ENCODE measurements at regions not wholly inside any gene's neighbourhood (a gene's known extent, or its start where the extent isn't known, plus 50 kb on each side); places are given as distances from the start of the nearest gene placed in this dataset.

GRCh38 chr6:156650896-156651390 lies 126.2 kb upstream of the ARID1B start:
- Histone ChIP-seq H3K36me3 (ENCODE audit: control insufficient read depth, insufficient read depth, low read length) (no peaks in the 10 kb centered on the region), H3K27me3 (ENCODE audit: control insufficient read depth, insufficient read depth, low read length) (no peaks in the 10 kb centered on the region), H3K4me1 (ENCODE audit: control insufficient read depth, insufficient read depth, low read length) (peaks cover 1% of the 10 kb centered on the region; the same call in 1 of the 2 replicates), H3K4me3 (ENCODE audit: low read length) (no peak overlapping the region), H3K27ac (ENCODE audit: low read length) (no peak overlapping the region), H3K9me3 (ENCODE audit: control insufficient read depth, insufficient read depth, low read length) (no peaks in the 10 kb centered on the region)
- no CpG with 5 or more reads among the region's 4 CpGs for WGBS (ENCODE audit: insufficient coverage, insufficient read length)
- DNase-seq (ENCODE audit: low read depth, low spot score), result no peak

- Histone ChIP-seq H3K36me3 (ENCODE audit: control insufficient read depth, insufficient read depth, low read length) (no peaks in the 10 kb centered on the region), H3K9me3 (ENCODE audit: control insufficient read depth, insufficient read depth, low read length) (no peaks in the 10 kb centered on the region), H3K27ac (ENCODE audit: low read length) (no peak overlapping the region), H3K27me3 (ENCODE audit: control insufficient read depth, insufficient read depth, low read length) (no peaks in the 10 kb centered on the region), H3K4me1 (ENCODE audit: control insufficient read depth, insufficient read depth, low read length) (no peaks in the 10 kb centered on the region), H3K4me3 (ENCODE audit: low read length) (no peak overlapping the region)
- DNase-seq (ENCODE audit: low read depth, low spot score), result no peak
- WGBS (ENCODE audit: insufficient coverage, insufficient read length), result no CpG with 5 or more reads among the region's 6 CpGs
Measured at GRCh38 chr6:156648616-156649015, 128.6 kb upstream of the ARID1B start.

DNA sequence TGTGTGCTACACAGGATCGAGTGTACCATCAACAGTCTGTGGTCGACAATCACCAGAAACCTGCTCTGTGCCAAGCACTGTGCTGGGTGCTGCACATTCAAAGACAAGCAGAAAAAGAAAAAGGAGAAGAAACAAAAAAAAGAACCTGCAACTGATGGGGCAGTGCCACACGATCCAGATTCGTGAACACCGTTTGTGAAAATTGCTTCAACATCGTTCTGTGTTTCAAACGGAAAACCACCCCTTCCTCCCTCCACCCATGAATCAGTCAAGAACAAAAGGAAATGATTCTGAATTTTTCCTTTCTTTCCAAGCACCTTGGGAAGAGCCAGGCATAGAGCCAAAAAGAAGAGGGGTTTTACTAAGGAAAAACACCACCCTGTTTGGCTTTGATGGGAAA lies 129.2 kb upstream of the ARID1B start:
- Histone ChIP-seq H3K4me3 (ENCODE audit: low read length) (no peak overlapping the region), H3K27ac (ENCODE audit: low read length) (no peak overlapping the region), H3K9me3 (ENCODE audit: control insufficient read depth, insufficient read depth, low read length) (no peaks in the 10 kb centered on the region), H3K27me3 (ENCODE audit: control insufficient read depth, insufficient read depth, low read length) (no peaks in the 10 kb centered on the region), H3K36me3 (ENCODE audit: control insufficient read depth, insufficient read depth, low read length) (no peaks in the 10 kb centered on the region), H3K4me1 (ENCODE audit: control insufficient read depth, insufficient read depth, low read length) (no peaks in the 10 kb centered on the region)
- WGBS (ENCODE audit: insufficient coverage, insufficient read length), result no CpG with 5 or more reads among the region's 7 CpGs
- no peak for DNase-seq (ENCODE audit: low read depth, low spot score)

- H3K4me1 ChIP-seq (ENCODE audit: control insufficient read depth, insufficient read depth, low read length), result no peaks in the 10 kb centered on the region
- no CpG with 5 or more reads among the region's 9 CpGs for WGBS (ENCODE audit: insufficient coverage, insufficient read length)
- DNase-seq (ENCODE audit: low read depth, low spot score), result no peak
- H3K27me3 ChIP-seq (ENCODE audit: control insufficient read depth, insufficient read depth, low read length), result no peaks in the 10 kb centered on the region
- H3K9me3 ChIP-seq (ENCODE audit: control insufficient read depth, insufficient read depth, low read length), result no peaks in the 10 kb centered on the region
- H3K36me3 ChIP-seq (ENCODE audit: control insufficient read depth, insufficient read depth, low read length), result no peaks in the 10 kb centered on the region
- no peak overlapping the region for H3K27ac ChIP-seq (ENCODE audit: low read length)
- H3K4me3 ChIP-seq (ENCODE audit: low read length), result no peak overlapping the region
Measured at GRCh38 chr6:156647140-156647784, 129.9 kb upstream of the ARID1B start.

- DNase-seq (ENCODE audit: low read depth, low spot score), result no peak
- WGBS (ENCODE audit: insufficient coverage, insufficient read length), result no CpG with 5 or more reads among the region's 6 CpGs
- Histone ChIP-seq H3K27ac (ENCODE audit: low read length) (no peak overlapping the region), H3K36me3 (ENCODE audit: control insufficient read depth, insufficient read depth, low read length) (no peaks in the 10 kb centered on the region), H3K27me3 (ENCODE audit: control insufficient read depth, insufficient read depth, low read length) (no peaks in the 10 kb centered on the region), H3K4me1 (ENCODE audit: control insufficient read depth, insufficient read depth, low read length) (no peaks in the 10 kb centered on the region), H3K9me3 (ENCODE audit: control insufficient read depth, insufficient read depth, low read length) (no peaks in the 10 kb centered on the region), H3K4me3 (ENCODE audit: low read length) (no peak overlapping the region)
Measured at GRCh38 chr6:156646496-156646895, 130.7 kb upstream of the ARID1B start.

DNA sequence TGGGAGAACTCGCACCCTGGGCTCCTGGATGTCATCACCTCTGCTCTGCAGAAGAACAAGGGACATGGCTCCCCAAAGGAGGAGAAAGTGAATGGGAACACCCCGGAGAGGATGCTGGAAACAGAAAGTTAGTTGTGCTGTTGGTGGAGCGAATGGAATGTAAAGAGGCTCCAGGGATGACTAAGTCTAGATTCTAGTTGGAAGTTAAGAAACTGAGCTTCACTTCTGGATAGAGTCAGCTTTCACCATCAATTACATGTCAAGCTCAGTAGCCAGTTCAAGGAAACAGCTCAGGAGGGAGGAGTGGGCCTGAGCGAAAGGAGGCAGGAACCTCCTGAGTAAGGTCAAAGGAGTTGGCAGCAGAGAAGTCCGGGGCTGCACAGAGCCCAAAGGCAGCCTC lies 132.1 kb upstream of the ARID1B start:
- no CpG with 5 or more reads among the region's 5 CpGs for WGBS (ENCODE audit: insufficient coverage, insufficient read length)
- Histone ChIP-seq H3K36me3 (ENCODE audit: control insufficient read depth, insufficient read depth, low read length) (no peaks in the 10 kb centered on the region), H3K9me3 (ENCODE audit: control insufficient read depth, insufficient read depth, low read length) (no peaks in the 10 kb centered on the region), H3K4me1 (ENCODE audit: control insufficient read depth, insufficient read depth, low read length) (no peaks in the 10 kb centered on the region), H3K27me3 (ENCODE audit: control insufficient read depth, insufficient read depth, low read length) (no peaks in the 10 kb centered on the region), H3K27ac (ENCODE audit: low read length) (no peak overlapping the region), H3K4me3 (ENCODE audit: low read length) (no peak overlapping the region)
- DNase-seq (ENCODE audit: low read depth, low spot score), result no peak

- Histone ChIP-seq H3K36me3 (ENCODE audit: control insufficient read depth, insufficient read depth, low read length) (no peaks in the 10 kb centered on the region), H3K27ac (ENCODE audit: low read length) (no peak overlapping the region), H3K4me1 (ENCODE audit: control insufficient read depth, insufficient read depth, low read length) (no peaks in the 10 kb centered on the region; the same call in 1 of the 2 replicates), H3K27me3 (ENCODE audit: control insufficient read depth, insufficient read depth, low read length) (no peaks in the 10 kb centered on the region), H3K9me3 (ENCODE audit: control insufficient read depth, insufficient read depth, low read length) (no peaks in the 10 kb centered on the region), H3K4me3 (ENCODE audit: low read length) (no peak overlapping the region)
- no CpG with 5 or more reads among the region's 12 CpGs for WGBS (ENCODE audit: insufficient coverage, insufficient read length)
- DNase-seq (ENCODE audit: low read depth, low spot score), result no peak
Measured at GRCh38 chr6:156639009-156639721, 138.0 kb upstream of the ARID1B start.

- DNase-seq (ENCODE audit: low read depth, low spot score), result no peak
- Histone ChIP-seq H3K4me1 (ENCODE audit: control insufficient read depth, insufficient read depth, low read length) (no peaks in the 10 kb centered on the region; the same call in 1 of the 2 replicates), H3K27me3 (ENCODE audit: control insufficient read depth, insufficient read depth, low read length) (no peaks in the 10 kb centered on the region), H3K4me3 (ENCODE audit: low read length) (no peak overlapping the region), H3K9me3 (ENCODE audit: control insufficient read depth, insufficient read depth, low read length) (no peaks in the 10 kb centered on the region), H3K27ac (ENCODE audit: low read length) (no peak overlapping the region), H3K36me3 (ENCODE audit: control insufficient read depth, insufficient read depth, low read length) (no peaks in the 10 kb centered on the region)
- no CpG with 5 or more reads among the region's 2 CpGs for WGBS (ENCODE audit: insufficient coverage, insufficient read length)
Measured at GRCh38 chr6:156638581-156638980, 138.6 kb upstream of the ARID1B start.

GRCh38 chr6:156634951-156635371 lies 142.2 kb upstream of the ARID1B start:
- H3K4me1 ChIP-seq (ENCODE audit: control insufficient read depth, insufficient read depth, low read length), result no peaks in the 10 kb centered on the region; the same call in 1 of the 2 replicates
- no peak overlapping the region for H3K27ac ChIP-seq (ENCODE audit: low read length)
- no peak overlapping the region for H3K4me3 ChIP-seq (ENCODE audit: low read length)
- H3K9me3 ChIP-seq (ENCODE audit: control insufficient read depth, insufficient read depth, low read length), result no peaks in the 10 kb centered on the region
- no CpG with 5 or more reads among the region's 9 CpGs for WGBS (ENCODE audit: insufficient coverage, insufficient read length)
- no peak for DNase-seq (ENCODE audit: low read depth, low spot score)
- no peaks in the 10 kb centered on the region for H3K27me3 ChIP-seq (ENCODE audit: control insufficient read depth, insufficient read depth, low read length)
- no peaks in the 10 kb centered on the region for H3K36me3 ChIP-seq (ENCODE audit: control insufficient read depth, insufficient read depth, low read length)

DNA sequence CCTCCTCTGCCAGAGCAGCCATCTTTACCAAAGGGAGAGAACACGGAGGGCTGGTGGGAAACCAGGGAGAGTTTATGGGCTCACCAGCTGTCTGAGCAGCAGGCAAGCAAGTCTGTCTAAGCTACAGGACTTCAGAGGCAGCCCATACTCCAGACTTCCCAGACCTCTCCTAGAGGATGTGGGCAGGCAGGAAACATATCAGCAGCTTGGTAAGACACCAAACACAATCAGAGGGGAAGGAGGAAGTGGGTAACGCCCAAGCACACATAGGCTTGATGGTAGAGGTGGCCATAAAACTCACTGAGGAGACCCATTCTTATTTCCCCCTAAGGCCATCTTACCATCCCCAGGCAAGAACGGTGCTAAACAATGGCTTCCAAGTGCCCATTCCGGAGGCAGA lies 143.1 kb upstream of the ARID1B start:
- WGBS (ENCODE audit: insufficient coverage, insufficient read length), result no CpG with 5 or more reads among the region's 4 CpGs
- no peak overlapping the region for H3K4me3 ChIP-seq (ENCODE audit: low read length)
- H3K4me1 ChIP-seq (ENCODE audit: control insufficient read depth, insufficient read depth, low read length), result no peaks in the 10 kb centered on the region; the same call in 1 of the 2 replicates
- no peaks in the 10 kb centered on the region for H3K27me3 ChIP-seq (ENCODE audit: control insufficient read depth, insufficient read depth, low read length)
- H3K27ac ChIP-seq (ENCODE audit: low read length), result no peak overlapping the region
- H3K9me3 ChIP-seq (ENCODE audit: control insufficient read depth, insufficient read depth, low read length), result no peaks in the 10 kb centered on the region
- no peaks in the 10 kb centered on the region for H3K36me3 ChIP-seq (ENCODE audit: control insufficient read depth, insufficient read depth, low read length)
- no peak for DNase-seq (ENCODE audit: low read depth, low spot score)
